HEK293 (cell line): ENCODE measurements at regions not wholly inside any gene's neighbourhood (a gene's known extent, or its start where the extent isn't known, plus 50 kb on each side); places are given as distances from the start of the nearest gene placed in this dataset.

Source experiments
- CTCF ChIA-PET: fragments of 350-600 bp; formaldehyde crosslinking; extraction: SDS; loops from one replicate; lab custom pipeline; 2021; ENCODE audit warnings: antibody characterized with exemption; lab: Yijun Ruan, JAX
- POLR2A ChIA-PET: fragments of 300-600 bp; formaldehyde crosslinking; extraction: SDS; loops from one replicate; lab custom pipeline; 2020; ENCODE audit warnings: antibody characterized with exemption, inconsistent platforms; lab: Yijun Ruan, JAX
- H3K27ac ChIP-seq: fragments of 200-500 bp; sonication (Bioruptor generic); 2 replicates; pipeline ENCODE4 v1.5.1; 2014; ENCODE audit warnings: low read depth, low read length, control low read depth, inconsistent platforms; ENCODE audit errors: extremely low read depth
- H3K36me3 ChIP-seq, 2 experiments: fragments of 200-500 bp in 1 of 2; sonication (Bioruptor generic) in 1 of 2; 1 replicate in 1 of 2; 2 replicates in 1 of 2; pipeline ENCODE4 v1.5.1; 2014 to 2017; ENCODE audit warnings: inconsistent platforms in 2 of 2, low read length in 2 of 2; ENCODE audit not compliant: control insufficient read depth in 2 of 2, insufficient read depth in 1 of 2
- H3K4me1 ChIP-seq: fragments of 200-500 bp; sonication (Bioruptor generic); 2 replicates; pipeline ENCODE4 v1.5.1; 2014; ENCODE audit warnings: mild to moderate bottlenecking, low read length, inconsistent platforms; ENCODE audit not compliant: control insufficient read depth, insufficient read depth
- H3K4me3 ChIP-seq: 2 replicates; pipeline ENCODE4 v1.5.1; 2011; ENCODE audit warnings: low read depth, mild to moderate bottlenecking, control low read depth, low read length, moderate library complexity
- H3K9me3 ChIP-seq: fragments of 200-500 bp; sonication (Bioruptor generic); 2 replicates; pipeline ENCODE4 v1.5.1; 2014; ENCODE audit warnings: low read depth, low read length, inconsistent platforms; ENCODE audit not compliant: control insufficient read depth, insufficient read depth
- GFI1B ChIP-seq: fragments of 450-650 bp; formaldehyde crosslinking; IDR thresholded peaks from 2 replicates; pipeline ENCODE4 v1.5.1; 2016; ENCODE audit warnings: missing biosample characterization, missing genetic modification characterization
- IKZF3 ChIP-seq: fragments of 450-650 bp; IDR thresholded peaks from 2 replicates; pipeline ENCODE4 v1.5.0; 2018; ENCODE audit warnings: missing biosample characterization, mild to moderate bottlenecking, missing genetic modification characterization, moderate library complexity
- KLF9 ChIP-seq: fragments of 450-650 bp; formaldehyde crosslinking; IDR thresholded peaks from 2 replicates; pipeline ENCODE4 v1.5.1; 2016; ENCODE audit warnings: missing biosample characterization, missing genetic modification characterization, low read depth
- REPIN1 ChIP-seq: fragments of 450-650 bp; formaldehyde crosslinking; IDR thresholded peaks from 2 replicates; pipeline ENCODE4 v1.5.1; 2017; ENCODE audit warnings: missing biosample characterization, missing genetic modification characterization, low read depth
- SCRT1 ChIP-seq: fragments of 450-650 bp; formaldehyde crosslinking; IDR thresholded peaks from 2 replicates; pipeline ENCODE4 v1.5.1; 2016; ENCODE audit warnings: missing biosample characterization, missing genetic modification characterization, borderline replicate concordance
- ZNF112 ChIP-seq: fragments of 450-650 bp; formaldehyde crosslinking; IDR thresholded peaks from 2 replicates; pipeline ENCODE4 v1.5.0; 2017; ENCODE audit warnings: missing biosample characterization, missing genetic modification characterization
- ZNF169 ChIP-seq: fragments of 450-650 bp; formaldehyde crosslinking; IDR thresholded peaks from 2 replicates; pipeline ENCODE4 v1.5.1; 2016; ENCODE audit warnings: missing biosample characterization, missing genetic modification characterization
- ZNF292 ChIP-seq: fragments of 450-650 bp; formaldehyde crosslinking; IDR thresholded peaks from 2 replicates; pipeline ENCODE4 v1.5.1; 2016; ENCODE audit warnings: low read depth, missing biosample characterization, missing genetic modification characterization, borderline replicate concordance
- ZNF350 ChIP-seq: fragments of 450-650 bp; formaldehyde crosslinking; IDR thresholded peaks from 2 replicates; pipeline ENCODE4 v1.5.0; 2017; ENCODE audit warnings: missing biosample characterization, mild to moderate bottlenecking, missing genetic modification characterization
- ZNF366 ChIP-seq: fragments of 450-650 bp; formaldehyde crosslinking; conservative IDR thresholded peaks from 2 replicates; pipeline ENCODE4 v1.5.1; 2016; ENCODE audit warnings: missing biosample characterization, missing genetic modification characterization
- ZNF521 ChIP-seq: fragments of 450-650 bp; formaldehyde crosslinking; IDR thresholded peaks from 2 replicates; pipeline ENCODE4 v1.5.1; 2017; ENCODE audit warnings: missing biosample characterization, mild to moderate bottlenecking, missing genetic modification characterization
- ZNF629 ChIP-seq: fragments of 450-650 bp; formaldehyde crosslinking; IDR thresholded peaks from 2 replicates; pipeline ENCODE4 v1.5.1; 2017; ENCODE audit warnings: missing biosample characterization, missing genetic modification characterization
- ZNF654 ChIP-seq: fragments of 450-650 bp; formaldehyde crosslinking; IDR thresholded peaks from 2 replicates; pipeline ENCODE4 v1.5.1; 2016; ENCODE audit warnings: low read depth, missing biosample characterization, missing genetic modification characterization
- ZSCAN30 ChIP-seq: fragments of 450-650 bp; IDR thresholded peaks from 2 replicates; pipeline ENCODE4 v1.5.1; 2018; ENCODE audit warnings: missing biosample characterization, mild to moderate bottlenecking, missing genetic modification characterization, moderate library complexity
- TF ChIP-seq, protein P1 (sequence below): fragments of 450-650 bp; formaldehyde crosslinking; IDR thresholded peaks from 2 replicates; pipeline ENCODE4 v1.5.1; 2016; ENCODE audit warnings: missing biosample characterization, missing genetic modification characterization
- TF ChIP-seq, protein P2 (sequence below): fragments of 450-650 bp; formaldehyde crosslinking; IDR thresholded peaks from 2 replicates; pipeline ENCODE4 v1.5.1; 2016; ENCODE audit warnings: missing biosample characterization, missing genetic modification characterization
- TF ChIP-seq, protein P3 (sequence below): IDR thresholded peaks from 2 replicates; pipeline ENCODE4 v1.6.1; 2011; ENCODE audit warnings: mild to moderate bottlenecking, low read depth, low read length, borderline replicate concordance
- TF ChIP-seq, protein P4 (sequence below): fragments of 450-650 bp; formaldehyde crosslinking; IDR thresholded peaks from 2 replicates; pipeline ENCODE4 v1.5.1; 2016; ENCODE audit warnings: missing biosample characterization, missing genetic modification characterization

DNA sequence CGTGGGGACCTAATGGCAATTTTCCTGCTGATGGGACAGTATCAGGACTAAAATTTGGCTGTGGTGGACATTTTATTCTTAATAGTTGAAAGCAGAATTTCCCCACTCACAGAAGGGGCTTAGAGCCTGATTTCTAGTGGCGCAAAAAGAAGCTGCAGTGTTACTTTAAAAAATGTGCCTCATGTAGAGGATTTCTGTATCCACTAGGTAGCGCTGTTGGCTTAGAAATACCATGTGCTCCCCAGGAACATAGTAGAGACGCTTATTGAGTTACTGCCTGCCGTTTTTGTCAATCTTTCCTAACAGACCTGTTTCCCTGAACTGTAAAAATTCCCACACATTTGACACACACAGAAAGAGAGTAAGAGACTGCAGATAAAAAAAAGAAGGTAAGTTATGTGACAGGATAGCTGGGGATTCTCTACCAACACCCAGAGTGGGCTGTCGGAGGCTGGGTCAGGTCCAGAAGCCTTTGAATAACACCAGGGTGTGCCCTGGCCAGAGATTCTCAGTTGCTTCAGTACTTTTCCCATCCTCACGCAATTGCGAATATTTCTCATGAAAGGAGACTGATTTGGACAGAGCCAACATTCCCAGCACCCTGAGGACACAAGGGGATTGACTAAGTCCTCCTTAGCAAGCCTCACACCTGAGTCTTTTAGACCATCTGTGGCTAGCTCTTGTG is 88.4 kb downstream of the ZXDA start:
- POLR2A ChIA-PET, result no interaction called here
- peak; percentile 94 for TF ChIP-seq ZNF654 (tag by site-specific recombination)
- TF ChIP-seq ZNF112 (tag by site-specific recombination), result no peak
- TF ChIP-seq, protein P1, sequence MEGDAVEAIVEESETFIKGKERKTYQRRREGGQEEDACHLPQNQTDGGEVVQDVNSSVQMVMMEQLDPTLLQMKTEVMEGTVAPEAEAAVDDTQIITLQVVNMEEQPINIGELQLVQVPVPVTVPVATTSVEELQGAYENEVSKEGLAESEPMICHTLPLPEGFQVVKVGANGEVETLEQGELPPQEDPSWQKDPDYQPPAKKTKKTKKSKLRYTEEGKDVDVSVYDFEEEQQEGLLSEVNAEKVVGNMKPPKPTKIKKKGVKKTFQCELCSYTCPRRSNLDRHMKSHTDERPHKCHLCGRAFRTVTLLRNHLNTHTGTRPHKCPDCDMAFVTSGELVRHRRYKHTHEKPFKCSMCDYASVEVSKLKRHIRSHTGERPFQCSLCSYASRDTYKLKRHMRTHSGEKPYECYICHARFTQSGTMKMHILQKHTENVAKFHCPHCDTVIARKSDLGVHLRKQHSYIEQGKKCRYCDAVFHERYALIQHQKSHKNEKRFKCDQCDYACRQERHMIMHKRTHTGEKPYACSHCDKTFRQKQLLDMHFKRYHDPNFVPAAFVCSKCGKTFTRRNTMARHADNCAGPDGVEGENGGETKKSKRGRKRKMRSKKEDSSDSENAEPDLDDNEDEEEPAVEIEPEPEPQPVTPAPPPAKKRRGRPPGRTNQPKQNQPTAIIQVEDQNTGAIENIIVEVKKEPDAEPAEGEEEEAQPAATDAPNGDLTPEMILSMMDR (tag by site-specific recombination), result peak; percentile 48; the same call in 1 of the 2 replicates
- H3K4me3 ChIP-seq, result no peak overlapping the region
- no peak overlapping the region for H3K27ac ChIP-seq
- H3K4me1 ChIP-seq, result no peaks in the 10 kb centered on the region
- H3K36me3 ChIP-seq, result no peaks in the 10 kb centered on the region
- CTCF ChIA-PET, result interaction anchor here (0.5 to 1.9 kb wide), 8 partner anchors 10 to 288 kb away, joined by 3 to 7 read pairs (median 3); no protein-coding TSS in a partner anchor
- no peaks in the 10 kb centered on the region for H3K9me3 ChIP-seq

DNA sequence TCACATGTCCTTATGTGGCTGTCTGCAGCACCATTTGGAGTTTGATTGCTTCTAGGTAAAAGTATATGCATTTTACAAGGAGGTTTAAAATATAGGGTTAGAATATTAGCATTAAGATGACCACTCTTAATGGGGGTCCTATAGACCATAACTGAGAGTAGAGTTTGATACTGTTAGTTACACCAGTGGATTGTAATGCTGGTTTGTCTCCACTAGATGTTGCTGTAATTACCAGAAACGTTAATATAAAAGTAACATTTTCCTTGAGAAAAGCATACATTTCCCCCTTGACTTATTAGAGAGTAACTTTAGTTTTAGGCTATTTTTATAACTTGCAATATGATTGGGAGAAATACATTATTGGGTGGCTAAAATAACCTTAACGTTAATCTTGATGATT is 93.0 kb downstream of the ZXDA start:
- POLR2A ChIA-PET, result no interaction called here
- Histone ChIP-seq H3K4me1 (no peaks in the 10 kb centered on the region), H3K36me3 (no peaks in the 10 kb centered on the region), H3K4me3 (no peak overlapping the region), H3K27ac (no peak overlapping the region), H3K9me3 (no peaks in the 10 kb centered on the region)
- TF ChIP-seq ZNF292 (tag by site-specific recombination) (no peak), ZNF654 (tag by site-specific recombination) (peak; percentile 8; the same call in 1 of the 2 replicates)
- CTCF ChIA-PET, result no interaction called here

DNA sequence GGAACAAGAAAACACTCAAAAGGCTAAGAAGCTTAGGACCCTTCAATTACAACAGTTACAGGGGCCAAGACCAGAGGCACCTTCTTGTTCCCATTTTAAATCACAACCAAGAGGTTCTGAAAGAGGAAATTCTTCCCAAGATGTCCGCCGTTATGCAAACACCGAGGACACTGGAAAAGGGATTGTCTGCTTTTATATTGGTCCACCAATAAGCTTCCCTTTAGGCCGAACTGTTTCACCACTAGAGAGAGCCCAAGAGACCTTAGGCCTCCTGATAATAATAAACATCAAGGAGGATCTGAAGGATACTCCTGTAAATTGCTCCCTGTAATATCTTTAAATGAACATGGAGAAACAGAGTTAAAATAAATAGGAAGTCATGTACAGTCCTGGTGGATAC is 92.6 kb upstream of the NLRP2B start:
- POLR2A ChIA-PET, result no interaction called here
- H3K4me3 ChIP-seq, result no peak overlapping the region
- TF ChIP-seq, protein P2, sequence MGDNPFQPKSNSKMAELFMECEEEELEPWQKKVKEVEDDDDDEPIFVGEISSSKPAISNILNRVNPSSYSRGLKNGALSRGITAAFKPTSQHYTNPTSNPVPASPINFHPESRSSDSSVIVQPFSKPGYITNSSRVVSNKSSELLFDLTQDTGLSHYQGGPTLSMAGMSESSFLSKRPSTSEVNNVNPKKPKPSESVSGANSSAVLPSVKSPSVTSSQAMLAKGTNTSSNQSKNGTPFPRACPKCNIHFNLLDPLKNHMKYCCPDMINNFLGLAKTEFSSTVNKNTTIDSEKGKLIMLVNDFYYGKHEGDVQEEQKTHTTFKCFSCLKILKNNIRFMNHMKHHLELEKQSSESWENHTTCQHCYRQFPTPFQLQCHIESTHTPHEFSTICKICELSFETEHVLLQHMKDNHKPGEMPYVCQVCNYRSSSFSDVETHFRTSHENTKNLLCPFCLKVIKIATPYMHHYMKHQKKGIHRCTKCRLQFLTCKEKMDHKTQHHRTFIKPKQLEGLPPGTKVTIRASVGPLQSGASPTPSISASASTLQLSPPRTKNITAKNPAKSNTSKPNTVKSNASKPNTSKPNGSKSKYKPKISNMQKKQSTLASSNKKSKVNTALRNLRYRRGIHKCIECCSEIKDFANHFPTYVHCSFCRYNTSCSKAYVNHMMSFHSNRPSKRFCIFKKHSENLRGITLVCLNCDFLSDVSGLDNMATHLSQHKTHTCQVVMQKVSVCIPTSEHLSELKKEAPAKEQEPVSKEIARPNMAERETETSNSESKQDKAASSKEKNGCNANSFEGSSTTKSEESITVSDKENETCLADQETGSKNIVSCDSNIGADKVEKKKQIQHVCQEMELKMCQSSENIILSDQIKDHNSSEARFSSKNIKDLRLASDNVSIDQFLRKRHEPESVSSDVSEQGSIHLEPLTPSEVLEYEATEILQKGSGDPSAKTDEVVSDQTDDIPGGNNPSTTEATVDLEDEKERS (tag by site-specific recombination), result no peak
- TF ChIP-seq IKZF3 (no peak), ZSCAN30 (tag by site-specific recombination) (no peak), ZNF169 (tag by site-specific recombination) (no peak), ZNF350 (tag by site-specific recombination) (no peak), GFI1B (tag by site-specific recombination) (no peak), ZNF521 (tag by site-specific recombination) (no peak), ZNF366 (no peak), ZNF629 (tag by site-specific recombination) (no peak), REPIN1 (tag by site-specific recombination) (no peak), KLF9 (tag by site-specific recombination) (no peak), SCRT1 (no peak)
- TF ChIP-seq, protein P3, sequence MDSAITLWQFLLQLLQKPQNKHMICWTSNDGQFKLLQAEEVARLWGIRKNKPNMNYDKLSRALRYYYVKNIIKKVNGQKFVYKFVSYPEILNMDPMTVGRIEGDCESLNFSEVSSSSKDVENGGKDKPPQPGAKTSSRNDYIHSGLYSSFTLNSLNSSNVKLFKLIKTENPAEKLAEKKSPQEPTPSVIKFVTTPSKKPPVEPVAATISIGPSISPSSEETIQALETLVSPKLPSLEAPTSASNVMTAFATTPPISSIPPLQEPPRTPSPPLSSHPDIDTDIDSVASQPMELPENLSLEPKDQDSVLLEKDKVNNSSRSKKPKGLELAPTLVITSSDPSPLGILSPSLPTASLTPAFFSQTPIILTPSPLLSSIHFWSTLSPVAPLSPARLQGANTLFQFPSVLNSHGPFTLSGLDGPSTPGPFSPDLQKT, result no peak
- TF ChIP-seq, protein P4, sequence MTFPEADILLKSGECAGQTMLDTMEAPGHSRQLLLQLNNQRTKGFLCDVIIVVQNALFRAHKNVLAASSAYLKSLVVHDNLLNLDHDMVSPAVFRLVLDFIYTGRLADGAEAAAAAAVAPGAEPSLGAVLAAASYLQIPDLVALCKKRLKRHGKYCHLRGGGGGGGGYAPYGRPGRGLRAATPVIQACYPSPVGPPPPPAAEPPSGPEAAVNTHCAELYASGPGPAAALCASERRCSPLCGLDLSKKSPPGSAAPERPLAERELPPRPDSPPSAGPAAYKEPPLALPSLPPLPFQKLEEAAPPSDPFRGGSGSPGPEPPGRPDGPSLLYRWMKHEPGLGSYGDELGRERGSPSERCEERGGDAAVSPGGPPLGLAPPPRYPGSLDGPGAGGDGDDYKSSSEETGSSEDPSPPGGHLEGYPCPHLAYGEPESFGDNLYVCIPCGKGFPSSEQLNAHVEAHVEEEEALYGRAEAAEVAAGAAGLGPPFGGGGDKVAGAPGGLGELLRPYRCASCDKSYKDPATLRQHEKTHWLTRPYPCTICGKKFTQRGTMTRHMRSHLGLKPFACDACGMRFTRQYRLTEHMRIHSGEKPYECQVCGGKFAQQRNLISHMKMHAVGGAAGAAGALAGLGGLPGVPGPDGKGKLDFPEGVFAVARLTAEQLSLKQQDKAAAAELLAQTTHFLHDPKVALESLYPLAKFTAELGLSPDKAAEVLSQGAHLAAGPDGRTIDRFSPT (tag by site-specific recombination), result no peak
- TF ChIP-seq, all 188 proteins: peak for 0
- Histone ChIP-seq H3K36me3 (no peaks in the 10 kb centered on the region), H3K4me1 (no peaks in the 10 kb centered on the region), H3K9me3 (no peaks in the 10 kb centered on the region), H3K27ac (no peak overlapping the region)
- CTCF ChIA-PET, result no interaction called here
